Left ventricle myocardium inferior (tissue), 1 donor: ENCODE measurements at regions not wholly inside any gene's neighbourhood (a gene's known extent, or its start where the extent isn't known, plus 50 kb on each side); places are given as distances from the start of the nearest gene placed in this dataset.
A peak's percentile ranks its signal among the peaks of the same experiment; 100 is the strongest.
"Not testable (repeated sequence)": the region's sequence is repeated elsewhere in the genome, so short reads cannot be mapped to it uniquely, and the experiment has no call there.

Experiments used
- DNase-seq: peaks from one replicate; pipeline ENCODE4 v3.0.0-alpha.2; 2020
- H3K27ac ChIP-seq: fragments of 200-600 bp; replicated peaks from 2 replicates; pipeline ENCODE4 v1.8.0; 2021
- H3K27me3 ChIP-seq: fragments of 200-600 bp; 2 replicates; pipeline ENCODE4 v1.8.0; 2021; ENCODE audit warnings: low read depth
- H3K36me3 ChIP-seq: fragments of 200-600 bp; 2 replicates; pipeline ENCODE4 v1.8.0; 2021
- H3K4me1 ChIP-seq: fragments of 200-600 bp; 2 replicates; pipeline ENCODE4 v1.8.0; 2021
- H3K4me3 ChIP-seq: fragments of 200-600 bp; 2 replicates; pipeline ENCODE4 v1.8.0; 2021; ENCODE audit warnings: mild to moderate bottlenecking, moderate library complexity
- H3K9me3 ChIP-seq: fragments of 200-600 bp; replicated peaks from 2 replicates; pipeline ENCODE4 v1.8.0; 2021
- CTCF ChIP-seq: fragments of 200-600 bp; IDR thresholded peaks from 2 replicates; pipeline ENCODE4 v1.8.0; 2021; ENCODE audit warnings: antibody characterized with exemption, mild to moderate bottlenecking, borderline replicate concordance
- intact Hi-C: fragments of 100-400 bp; cut with micrococcal nuclease; formaldehyde crosslinking; loops from one replicate; pipeline ENCODE4 v1.11.0; 2022
- donor health status: DM: no; HTN: yes; CAD: no; lungs with severe emphysema.

GRCh38 chr1:55437692-55438091 lies 222.5 kb upstream of the USP24 start:
- H3K27me3 ChIP-seq: no peaks in the 10 kb centered on the region
- intact Hi-C loops: no loop called here
- no peak for TF ChIP-seq CTCF
- H3K4me3 ChIP-seq: no peak overlapping the region
- no peak for DNase-seq
- no peak overlapping the region for H3K27ac ChIP-seq
- H3K4me1 ChIP-seq: no peaks in the 10 kb centered on the region
- H3K9me3 ChIP-seq: peaks cover 17% of the 10 kb centered on the region
- no peaks in the 10 kb centered on the region for H3K36me3 ChIP-seq

- not testable (repeated sequence) for DNase-seq
Observed at GRCh38 chr1:55430720-55431119, 215.6 kb upstream of the USP24 start.

GRCh38 chr1:55430206-55430605 lies 215.0 kb upstream of the USP24 start:
- DNase-seq, H3K27me3 ChIP-seq, H3K27ac ChIP-seq, H3K4me1 ChIP-seq, intact Hi-C loops, H3K36me3 ChIP-seq, H3K4me3 ChIP-seq: not testable (repeated sequence)
- H3K9me3 ChIP-seq: peaks cover 11% of the 10 kb centered on the region

More at GRCh38 chr1:55430720-55431119, 215.6 kb upstream of the USP24 start:
- H3K36me3 ChIP-seq, H3K27ac ChIP-seq, H3K27me3 ChIP-seq, intact Hi-C loops, H3K4me1 ChIP-seq, H3K4me3 ChIP-seq: not testable (repeated sequence)
- peaks cover 16% of the 10 kb centered on the region for H3K9me3 ChIP-seq

GRCh38 chr1:55428944-55429931 lies 214.1 kb upstream of the USP24 start:
- Histone ChIP-seq H3K27ac (peak overlapping the region; percentile 51), H3K4me1 (peaks cover 8% of the 10 kb centered on the region), H3K27me3 (no peaks in the 10 kb centered on the region), H3K9me3 (peaks cover 3% of the 10 kb centered on the region), H3K36me3 (no peaks in the 10 kb centered on the region), H3K4me3 (no peak overlapping the region)
- peak; percentile 24 for DNase-seq
- intact Hi-C loops: no loop called here
- no peak for TF ChIP-seq CTCF

GRCh38 chr1:55428231-55428630 lies 213.1 kb upstream of the USP24 start:
- no peaks in the 10 kb centered on the region for H3K27me3 ChIP-seq
- no peak overlapping the region for H3K4me3 ChIP-seq
- no peaks in the 10 kb centered on the region for H3K36me3 ChIP-seq
- TF ChIP-seq CTCF: no peak
- intact Hi-C loops: no loop called here
- no peak for DNase-seq
- peak overlapping the region; percentile 51 for H3K27ac ChIP-seq
- H3K9me3 ChIP-seq: peaks cover under 1% of the 10 kb centered on the region
- peaks cover 8% of the 10 kb centered on the region for H3K4me1 ChIP-seq

GRCh38 chr1:55427606-55428005 lies 212.4 kb upstream of the USP24 start:
- Histone ChIP-seq H3K27ac (no peak overlapping the region), H3K36me3 (no peaks in the 10 kb centered on the region), H3K9me3 (peaks cover 4% of the 10 kb centered on the region), H3K4me1 (peaks cover 8% of the 10 kb centered on the region), H3K27me3 (no peaks in the 10 kb centered on the region), H3K4me3 (no peak overlapping the region)
- intact Hi-C loops: no loop called here
- DNase-seq: no peak
- no peak for TF ChIP-seq CTCF
